Transverse colon (tissue), 4 donors: ENCODE measurements at regions not wholly inside any gene's neighbourhood (a gene's known extent, or its start where the extent isn't known, plus 50 kb on each side); places are given as distances from the start of the nearest gene placed in this dataset.

Experiments
- CTCF ChIP-seq, 5 experiments: fragments of 200-600 bp in 3 of 5; fragments of 450-650 bp in 2 of 5; sonication (generic) in 3 of 5; IDR thresholded peaks; 1 replicate in 2 of 5; 2 replicates in 3 of 5; pipeline ENCODE4 v1.5.1; 2016 to 2017; ENCODE audit warnings: antibody characterized with exemption in 5 of 5, inconsistent platforms in 3 of 5, mild to moderate bottlenecking in 2 of 5, moderate library complexity in 1 of 5
- POLR2A ChIP-seq: fragments of 450-650 bp; IDR thresholded peaks from one replicate; pipeline ENCODE4 v1.6.1; 2016; ENCODE audit warnings: antibody characterized with exemption, mild to moderate bottlenecking, moderate library complexity
- POLR2AphosphoS5 ChIP-seq, 3 donors: sonication (generic); formaldehyde crosslinking; IDR thresholded peaks; one replicate each; pipeline ENCODE4 v1.6.1; 2016; ENCODE audit warnings: antibody characterized with exemption in 3 of 3

- no peak for TF ChIP-seq CTCF (IDR thresholded peaks at IDR 0.05)
- no peak for TF ChIP-seq POLR2A
- no peak for TF ChIP-seq POLR2AphosphoS5 (IDR thresholded peaks at IDR 0.05)
These were observed 90.2 kb upstream of the SH3PXD2B start for GRCh38 chr5:172544371-172545095.
